KBM-7 (cell line): ENCODE measurements at regions not wholly inside any gene's neighbourhood (a gene's known extent, or its start where the extent isn't known, plus 50 kb on each side); places are given as distances from the start of the nearest gene placed in this dataset.

Experiments
- DNase-seq: peaks from one replicate; pipeline ENCODE4 v3.0.0-alpha.2; 2015
- in situ Hi-C: fragments of 300-500 bp; cut with MboI; formaldehyde crosslinking; loops from 2 replicates; pipeline ENCODE4 v1.14.3; 2020; ENCODE audit warnings: low sequenced_read_pairs, low pct_unique_long_range_greater_than_20kb, mixed read lengths

GRCh38 chr4:173958445-173958844 lies 325.0 kb downstream of the FBXO8 start:
- in situ Hi-C loops = no loop called here
- DNase-seq = no peak

- in situ Hi-C loops = no loop called here
- DNase-seq = no peak
These were observed 339.9 kb downstream of the FBXO8 start for GRCh38 chr4:173943547-173943946.

- in situ Hi-C loops = no loop called here
- no peak for DNase-seq
These were observed 343.3 kb downstream of the FBXO8 start for GRCh38 chr4:173940146-173940545.

GRCh38 chr4:173937631-173938270 lies 345.7 kb downstream of the FBXO8 start:
- in situ Hi-C loops = no loop called here
- DNase-seq = no peak

- no peak for DNase-seq
- in situ Hi-C loops = no loop called here
These were observed 346.6 kb downstream of the FBXO8 start for GRCh38 chr4:173936861-173937260.

- in situ Hi-C loops = no loop called here
- no peak for DNase-seq
These were observed 347.7 kb downstream of the FBXO8 start for GRCh38 chr4:173935622-173936405.

- in situ Hi-C loops = no loop called here
- DNase-seq = no peak
These were observed 348.4 kb downstream of the FBXO8 start for GRCh38 chr4:173934933-173935620.

- DNase-seq = no peak
- in situ Hi-C loops = no loop called here
These were observed 349.3 kb downstream of the FBXO8 start for GRCh38 chr4:173934201-173934600.

- in situ Hi-C loops = no loop called here
These were observed 350.8 kb downstream of the FBXO8 start for GRCh38 chr4:173932701-173933100.

GRCh38 chr4:173930329-173930967 lies 353.0 kb downstream of the FBXO8 start:
- in situ Hi-C loops = no loop called here

More at GRCh38 chr4:173932701-173933100, 350.8 kb downstream of the FBXO8 start:
- DNase-seq = no peak

GRCh38 chr4:173929921-173930320 lies 353.5 kb downstream of the FBXO8 start:
- no peak for DNase-seq
- in situ Hi-C loops = no loop called here

More at GRCh38 chr4:173930329-173930967, 353.0 kb downstream of the FBXO8 start:
- no peak for DNase-seq

- in situ Hi-C loops = no loop called here
- peak; percentile 32 for DNase-seq
These were observed 358.9 kb downstream of the FBXO8 start for GRCh38 chr4:173924561-173924960.

GRCh38 chr4:173919861-173920260 lies 363.6 kb downstream of the FBXO8 start:
- no peak for DNase-seq
- in situ Hi-C loops = no loop called here

- in situ Hi-C loops = no loop called here
- no peak for DNase-seq
These were observed 364.3 kb downstream of the FBXO8 start for GRCh38 chr4:173919196-173919595.

GRCh38 chr4:173917255-173917960 lies 366.1 kb downstream of the FBXO8 start:
- DNase-seq = no peak

GRCh38 chr4:173913496-173913895 lies 370.0 kb downstream of the FBXO8 start:
- DNase-seq = no peak
- in situ Hi-C loops = no loop called here

More at GRCh38 chr4:173917255-173917960, 366.1 kb downstream of the FBXO8 start:
- in situ Hi-C loops = no loop called here

- in situ Hi-C loops = no loop called here
- DNase-seq = no peak
These were observed 371.1 kb downstream of the FBXO8 start for GRCh38 chr4:173912384-173912783.

GRCh38 chr4:173910891-173911290 lies 372.6 kb downstream of the FBXO8 start:
- in situ Hi-C loops = no loop called here
- peak; percentile 52 for DNase-seq

GRCh38 chr4:173909294-173909693 lies 374.2 kb downstream of the FBXO8 start:
- peak; percentile 38 for DNase-seq
- in situ Hi-C loops = no loop called here
